ENCODE measurements at regions not wholly inside any gene's neighbourhood (a gene's known extent, or its start where the extent isn't known, plus 50 kb on each side); places are given as distances from the start of the nearest gene placed in this dataset.
"Not testable (repeated sequence)": the region's sequence is repeated elsewhere in the genome, so short reads cannot be mapped to it uniquely, and the experiment has no call there.

GRCh38 chr5:37971483-37972024, 131.7 kb upstream of the GDNF start:
- DNase-seq (ENCODE audit: low spot score) = no peak

GRCh38 chr5:37966871-37967270, 127.0 kb upstream of the GDNF start:
- ATAC-seq (no peak), DNase-seq (ENCODE audit: low spot score) (no peak)

More at GRCh38 chr5:37971483-37972024, 131.7 kb upstream of the GDNF start:
- ATAC-seq = no peak

GRCh38 chr5:37966291-37966690, 126.5 kb upstream of the GDNF start:
- no peak for ATAC-seq
- no peak for DNase-seq (ENCODE audit: low spot score)

DNA sequence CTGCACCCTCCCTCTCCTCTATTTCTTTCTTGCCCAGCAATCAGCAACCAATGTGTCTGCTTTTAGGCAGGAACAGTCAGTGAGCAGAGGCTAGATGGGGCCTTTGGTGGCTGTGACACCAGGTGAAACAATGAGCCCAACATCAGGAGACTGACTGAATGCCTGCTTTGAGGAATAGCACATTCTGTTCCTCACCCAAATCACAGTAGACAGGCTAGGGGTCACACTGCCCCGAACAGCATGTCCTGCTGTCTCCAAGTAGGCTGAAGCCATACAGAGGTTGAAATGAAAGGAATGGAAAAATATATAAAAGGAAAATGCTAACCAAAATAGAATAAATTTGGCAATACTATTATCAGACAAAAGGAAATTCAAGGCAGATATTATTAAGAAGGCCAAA, 122.5 kb upstream of the GDNF start:
- ATAC-seq (no peak), DNase-seq (ENCODE audit: low spot score) (no peak)

- no peak for ATAC-seq
- no peak for DNase-seq (ENCODE audit: low spot score)
Observed at GRCh38 chr5:37957218-37957617, 117.4 kb upstream of the GDNF start.

- no peak for DNase-seq (ENCODE audit: low spot score)
- no peak for ATAC-seq
Observed at GRCh38 chr5:37955748-37956147, 115.9 kb upstream of the GDNF start.

- ATAC-seq = no peak
- DNase-seq (ENCODE audit: low spot score) = no peak
Observed at GRCh38 chr5:37954561-37954960, 114.7 kb upstream of the GDNF start.

DNA sequence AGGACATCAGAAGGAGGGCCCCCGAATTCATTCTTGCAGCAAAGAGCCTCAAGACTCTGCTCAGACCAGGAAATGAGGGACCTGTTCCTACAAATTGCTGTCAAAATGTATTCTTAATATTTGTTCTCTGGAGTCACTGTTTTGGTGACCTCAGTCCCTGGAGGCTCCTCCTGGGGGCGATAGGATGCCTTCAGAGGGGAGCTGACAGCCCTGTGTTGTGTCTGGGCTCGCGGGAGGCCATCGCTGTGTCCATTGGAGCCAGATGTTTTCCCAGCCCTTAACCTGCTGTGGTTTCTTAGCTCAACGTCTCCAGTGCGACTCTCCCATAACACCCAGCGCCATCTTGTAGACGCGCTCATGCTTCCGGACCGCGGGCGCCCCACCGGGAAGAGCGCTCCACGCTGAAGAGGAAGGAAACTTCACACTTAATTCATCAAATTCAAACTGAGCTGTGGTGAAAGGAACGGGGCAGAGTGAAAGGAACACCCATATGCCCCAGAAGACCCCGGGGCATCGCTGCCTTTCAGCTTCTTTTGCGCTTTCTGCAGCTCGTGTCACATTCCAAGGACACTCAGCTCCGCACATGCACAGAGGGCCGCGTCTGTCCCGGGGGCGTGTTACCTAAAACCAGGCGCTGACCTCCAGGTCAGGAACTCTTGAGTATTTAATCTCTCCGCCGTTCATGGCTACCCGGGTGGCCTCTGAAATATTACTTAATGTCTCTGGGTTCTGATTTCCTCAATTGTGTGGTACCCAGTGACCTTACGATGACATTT, 112.3 kb upstream of the GDNF start:
- no peak for DNase-seq (ENCODE audit: low spot score)
- no peak for ATAC-seq

GRCh38 chr5:37950436-37950835, 110.6 kb upstream of the GDNF start:
- ATAC-seq = no peak
- no peak for DNase-seq (ENCODE audit: low spot score)

DNA sequence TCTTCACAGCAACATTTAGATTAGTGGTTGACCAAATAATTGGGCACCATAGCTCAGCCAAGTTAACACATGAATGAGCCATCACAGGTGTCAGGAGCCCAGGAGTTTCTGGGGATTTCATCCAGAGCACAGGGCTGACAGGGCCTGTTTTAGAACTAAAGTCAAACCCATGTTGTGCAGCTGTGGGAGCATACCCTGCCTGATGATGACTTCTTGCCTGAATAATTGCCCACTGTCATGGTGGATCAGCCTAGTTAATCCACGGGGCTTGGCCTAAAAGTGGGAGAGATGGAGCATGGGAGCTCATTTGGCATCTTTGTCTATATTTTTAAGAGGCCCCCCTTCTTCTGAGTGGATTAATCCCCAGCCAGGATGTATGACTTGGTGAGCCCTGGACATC, 105.6 kb upstream of the GDNF start:
- ATAC-seq = no peak
- no peak for DNase-seq (ENCODE audit: low spot score)

GRCh38 chr5:37943136-37943535, 103.3 kb upstream of the GDNF start:
- DNase-seq (ENCODE audit: low spot score); ATAC-seq: not testable (repeated sequence)

DNA sequence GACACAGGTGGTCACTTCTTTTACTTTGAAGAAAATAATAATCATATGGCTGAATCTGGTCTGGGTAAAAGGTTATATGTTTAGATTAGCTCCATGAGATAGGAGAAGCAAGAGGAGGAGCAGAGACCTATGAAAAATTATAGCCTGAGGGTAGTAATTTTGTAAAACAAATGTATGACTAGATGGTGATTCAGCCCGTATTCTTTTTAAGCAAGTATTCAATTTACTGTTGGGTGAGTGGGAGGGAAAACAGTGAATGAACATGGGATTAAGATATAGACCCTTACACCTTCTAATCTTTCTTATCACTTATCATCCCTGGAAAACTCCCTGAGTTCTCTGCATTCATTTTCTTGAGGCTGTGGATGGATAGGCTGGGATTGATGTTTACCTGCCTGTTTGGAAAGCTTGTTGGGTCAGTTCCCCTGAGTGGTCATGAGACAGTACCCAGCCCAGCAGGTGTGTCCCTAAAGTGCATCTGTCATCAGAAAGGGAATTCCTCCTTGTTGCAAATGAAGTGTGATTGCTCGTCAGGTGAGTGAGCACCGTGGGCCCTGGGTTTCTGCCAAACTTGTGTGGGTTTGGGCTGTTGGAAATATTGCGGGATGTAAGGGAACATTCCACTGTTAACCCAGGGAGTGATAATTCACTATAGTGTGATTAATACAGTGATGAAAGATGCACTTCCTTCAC, 101.2 kb upstream of the GDNF start:
- no peak for ATAC-seq
- DNase-seq (ENCODE audit: low spot score) = no peak

GRCh38 chr5:37938861-37939260, 99.0 kb upstream of the GDNF start:
- ATAC-seq (no peak), DNase-seq (ENCODE audit: low spot score) (no peak)

- ATAC-seq (no peak), DNase-seq (ENCODE audit: low spot score) (no peak)
Observed at GRCh38 chr5:37938076-37938852, 98.4 kb upstream of the GDNF start.

- ATAC-seq (no peak), DNase-seq (ENCODE audit: low spot score) (no peak)
Observed at GRCh38 chr5:37936091-37936490, 96.2 kb upstream of the GDNF start.

- ATAC-seq (no peak), DNase-seq (ENCODE audit: low spot score) (no peak)
Observed at GRCh38 chr5:37933576-37933975, 93.7 kb upstream of the GDNF start.

DNA sequence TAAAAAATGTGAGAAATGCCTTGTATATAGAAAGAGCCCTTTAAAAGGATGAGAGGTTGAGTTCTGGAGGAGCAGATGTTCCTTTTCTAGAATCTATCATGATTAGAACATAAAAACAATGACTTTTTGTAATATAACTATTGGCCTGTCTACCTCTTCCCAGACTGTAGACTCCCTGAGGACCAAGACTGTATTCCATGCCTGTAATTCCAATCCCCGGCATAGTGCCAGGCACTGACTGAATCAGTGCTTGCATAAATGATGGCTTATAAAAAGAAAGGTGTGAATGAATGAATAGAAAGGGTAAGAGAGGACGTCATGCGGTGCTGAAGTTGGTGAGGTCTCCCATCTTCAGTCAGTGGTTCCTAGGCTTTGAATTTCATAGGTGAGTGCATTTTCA, 92.6 kb upstream of the GDNF start:
- ATAC-seq (no peak), DNase-seq (ENCODE audit: low spot score) (no peak)

GRCh38 chr5:37931541-37931940, 91.7 kb upstream of the GDNF start:
- DNase-seq (ENCODE audit: low spot score) (no peak), ATAC-seq (no peak)

DNA sequence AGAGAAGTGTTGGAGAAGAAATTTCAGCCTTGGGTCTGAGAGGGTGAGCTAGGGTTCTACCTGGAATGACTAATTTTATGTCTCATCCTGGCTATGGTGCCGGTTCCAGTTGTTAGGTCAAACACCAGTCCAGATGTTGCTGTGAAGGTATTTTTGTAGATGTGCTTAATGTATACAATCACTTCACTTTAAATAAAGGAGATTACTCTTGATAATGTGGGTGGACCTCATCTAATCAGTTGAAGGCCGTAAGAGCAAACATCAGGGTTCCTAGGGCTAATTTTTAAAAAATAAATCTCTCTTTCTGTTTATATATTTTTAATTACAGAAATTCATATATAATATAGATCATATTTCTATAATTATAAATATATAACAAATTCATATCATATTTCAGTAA, 90.5 kb upstream of the GDNF start:
- no peak for ATAC-seq
- no peak for DNase-seq (ENCODE audit: low spot score)

DNA sequence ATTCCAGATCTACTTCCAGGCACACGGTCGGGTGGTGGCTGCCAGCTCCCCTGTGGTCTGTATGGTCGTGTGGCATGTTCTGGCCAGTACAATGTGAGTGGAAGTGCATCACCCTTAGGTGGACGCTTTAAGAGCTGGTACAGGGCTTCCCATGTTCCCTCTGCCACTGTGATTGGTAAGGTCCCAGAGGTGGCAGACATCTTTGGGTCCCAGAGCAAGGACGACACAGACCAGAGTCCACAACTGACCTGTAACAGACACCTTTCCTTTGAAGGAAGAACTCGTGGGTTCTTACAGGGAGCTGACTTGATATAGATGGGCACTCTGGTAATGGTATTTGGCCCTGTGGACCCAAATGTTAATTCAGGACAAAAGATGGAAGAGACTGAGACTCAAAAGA, 90.0 kb upstream of the GDNF start:
- no peak for DNase-seq (ENCODE audit: low spot score)
- ATAC-seq = no peak

GRCh38 chr5:37927753-37928152, 87.9 kb upstream of the GDNF start:
- DNase-seq (ENCODE audit: low spot score); ATAC-seq: not testable (repeated sequence)

GRCh38 chr5:37926732-37927131, 86.9 kb upstream of the GDNF start:
- ATAC-seq = peak; percentile 75
- DNase-seq (ENCODE audit: low spot score) = no peak
